Activated B cell treated with CpG ODN at 0.5 μM for 24 hours (primary cell): ENCODE measurements at regions not wholly inside any gene's neighbourhood (a gene's known extent, or its start where the extent isn't known, plus 50 kb on each side); places are given as distances from the start of the nearest gene placed in this dataset.

Source experiments
- ATAC-seq: fragments of 200-7000 bp; cut with Tn5 transposase; one replicate; pipeline ENCODE4 v1.10.0; 2021; ENCODE audit warnings: low read depth, mild to moderate bottlenecking, moderate library complexity
- CTCF ChIA-PET: fragments of 350-600 bp; sonication (Branson Sonifier 250); formaldehyde crosslinking; loops from one replicate; lab custom pipeline; 2021; ENCODE audit warnings: antibody characterized with exemption; lab: Charles Lee
- POLR2A ChIA-PET: fragments of 350-600 bp; sonication (Branson Sonifier 250); formaldehyde crosslinking; loops from one replicate; lab custom pipeline; 2021; ENCODE audit warnings: antibody characterized with exemption; lab: Charles Lee
- DNase-seq: peaks from one replicate; pipeline ENCODE4 v3.0.0; 2022
- H3K27ac Mint-ChIP-seq: one replicate; pipeline ENCODE4 v1.8.0; 2020; ENCODE audit warnings: mixed read lengths
- H3K27me3 Mint-ChIP-seq: one replicate; pipeline ENCODE4 v1.8.0; 2021; ENCODE audit warnings: mixed read lengths
- H3K36me3 Mint-ChIP-seq: one replicate; pipeline ENCODE4 v1.8.0; 2021; ENCODE audit warnings: low read depth, mixed read lengths
- H3K4me1 Mint-ChIP-seq: one replicate; pipeline ENCODE4 v1.8.0; 2021; ENCODE audit warnings: mixed read lengths
- H3K4me3 Mint-ChIP-seq: one replicate; pipeline ENCODE4 v1.8.0; 2020; ENCODE audit warnings: mild to moderate bottlenecking, mixed read lengths
- H3K9me3 Mint-ChIP-seq: one replicate; pipeline ENCODE4 v1.8.0; 2020; ENCODE audit warnings: mixed read lengths
- intact Hi-C: fragments of 100-400 bp; cut with micrococcal nuclease; formaldehyde crosslinking; loops from one replicate; pipeline ENCODE4 v1.15.1; 2024
- TF ChIP-seq, protein P1 (sequence below): fragments of 200-600 bp; IDR thresholded peaks from one replicate; pipeline ENCODE4 v1.8.0; 2022; ENCODE audit warnings: antibody characterized with exemption, mild to moderate bottlenecking

GRCh38 chr13:59178344-59178743 is 985.4 kb downstream of the DIAPH3 start:
- intact Hi-C loops = no loop called here
- no peak for DNase-seq
- H3K4me1 Mint-ChIP-seq = no peaks in the 10 kb centered on the region
- H3K27me3 Mint-ChIP-seq = no peaks in the 10 kb centered on the region
- H3K4me3 Mint-ChIP-seq = no peak overlapping the region
- ATAC-seq = no peak
- POLR2A ChIA-PET = no interaction called here
- H3K36me3 Mint-ChIP-seq = no peaks in the 10 kb centered on the region
- CTCF ChIA-PET = no interaction called here
- no peak overlapping the region for H3K27ac Mint-ChIP-seq
- H3K9me3 Mint-ChIP-seq = peaks cover 2% of the 10 kb centered on the region
- TF ChIP-seq, protein P1, sequence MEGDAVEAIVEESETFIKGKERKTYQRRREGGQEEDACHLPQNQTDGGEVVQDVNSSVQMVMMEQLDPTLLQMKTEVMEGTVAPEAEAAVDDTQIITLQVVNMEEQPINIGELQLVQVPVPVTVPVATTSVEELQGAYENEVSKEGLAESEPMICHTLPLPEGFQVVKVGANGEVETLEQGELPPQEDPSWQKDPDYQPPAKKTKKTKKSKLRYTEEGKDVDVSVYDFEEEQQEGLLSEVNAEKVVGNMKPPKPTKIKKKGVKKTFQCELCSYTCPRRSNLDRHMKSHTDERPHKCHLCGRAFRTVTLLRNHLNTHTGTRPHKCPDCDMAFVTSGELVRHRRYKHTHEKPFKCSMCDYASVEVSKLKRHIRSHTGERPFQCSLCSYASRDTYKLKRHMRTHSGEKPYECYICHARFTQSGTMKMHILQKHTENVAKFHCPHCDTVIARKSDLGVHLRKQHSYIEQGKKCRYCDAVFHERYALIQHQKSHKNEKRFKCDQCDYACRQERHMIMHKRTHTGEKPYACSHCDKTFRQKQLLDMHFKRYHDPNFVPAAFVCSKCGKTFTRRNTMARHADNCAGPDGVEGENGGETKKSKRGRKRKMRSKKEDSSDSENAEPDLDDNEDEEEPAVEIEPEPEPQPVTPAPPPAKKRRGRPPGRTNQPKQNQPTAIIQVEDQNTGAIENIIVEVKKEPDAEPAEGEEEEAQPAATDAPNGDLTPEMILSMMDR = no peak

DNA sequence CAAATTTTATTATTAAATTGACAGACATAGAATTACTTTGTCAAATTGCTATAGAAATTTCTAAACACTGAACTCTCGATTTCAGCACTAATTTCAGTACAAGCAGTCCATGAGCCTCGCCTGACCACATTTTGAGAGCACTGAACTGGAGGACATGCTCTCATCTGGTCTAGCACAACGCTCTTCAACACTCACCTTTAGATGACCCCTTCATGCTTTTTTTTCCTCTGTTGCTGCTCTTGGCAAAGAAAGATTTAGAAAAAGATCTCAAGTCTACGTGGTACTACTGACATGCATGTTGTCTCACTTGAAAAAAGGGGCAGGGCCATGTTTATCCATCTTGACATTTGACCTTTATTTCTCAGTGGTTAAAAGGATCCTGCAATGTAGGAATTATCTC is 981.5 kb downstream of the DIAPH3 start:
- CTCF ChIA-PET = no interaction called here
- ATAC-seq = no peak
- intact Hi-C loops = no loop called here
- TF ChIP-seq, protein P1 = no peak
- DNase-seq = no peak
- no peaks in the 10 kb centered on the region for H3K27me3 Mint-ChIP-seq
- no peak overlapping the region for H3K4me3 Mint-ChIP-seq
- no peaks in the 10 kb centered on the region for H3K4me1 Mint-ChIP-seq
- H3K27ac Mint-ChIP-seq = no peak overlapping the region
- no peaks in the 10 kb centered on the region for H3K9me3 Mint-ChIP-seq
- H3K36me3 Mint-ChIP-seq = no peaks in the 10 kb centered on the region
- POLR2A ChIA-PET = no interaction called here

DNA sequence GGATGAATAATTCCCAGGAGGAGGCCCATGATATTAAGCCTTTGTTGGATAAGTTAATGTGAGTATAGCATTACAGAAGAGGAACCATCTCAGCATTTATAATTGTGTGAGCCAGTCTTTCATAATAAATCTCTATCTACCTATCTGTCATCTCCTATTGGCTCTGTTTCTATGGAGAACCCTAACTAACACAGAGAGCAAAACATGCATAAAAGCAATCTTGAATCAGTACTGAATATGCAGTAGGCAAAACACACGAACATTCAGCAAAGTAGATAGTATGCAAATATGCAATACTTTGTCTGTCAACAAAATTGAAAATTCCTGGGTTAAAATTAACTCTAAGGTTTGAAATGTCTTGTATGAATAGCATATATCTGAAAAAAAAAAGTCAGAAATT is 966.3 kb downstream of the DIAPH3 start:
- TF ChIP-seq, protein P1 = no peak
- DNase-seq (no peak), ATAC-seq (no peak)
- H3K27ac Mint-ChIP-seq = no peak overlapping the region
- ChIA-PET CTCF (no interaction called here), POLR2A (no interaction called here)
- no peaks in the 10 kb centered on the region for H3K9me3 Mint-ChIP-seq
- H3K4me3 Mint-ChIP-seq = no peak overlapping the region
- intact Hi-C loops = no loop called here
- no peaks in the 10 kb centered on the region for H3K36me3 Mint-ChIP-seq
- H3K27me3 Mint-ChIP-seq = no peaks in the 10 kb centered on the region
- H3K4me1 Mint-ChIP-seq = no peaks in the 10 kb centered on the region

DNA sequence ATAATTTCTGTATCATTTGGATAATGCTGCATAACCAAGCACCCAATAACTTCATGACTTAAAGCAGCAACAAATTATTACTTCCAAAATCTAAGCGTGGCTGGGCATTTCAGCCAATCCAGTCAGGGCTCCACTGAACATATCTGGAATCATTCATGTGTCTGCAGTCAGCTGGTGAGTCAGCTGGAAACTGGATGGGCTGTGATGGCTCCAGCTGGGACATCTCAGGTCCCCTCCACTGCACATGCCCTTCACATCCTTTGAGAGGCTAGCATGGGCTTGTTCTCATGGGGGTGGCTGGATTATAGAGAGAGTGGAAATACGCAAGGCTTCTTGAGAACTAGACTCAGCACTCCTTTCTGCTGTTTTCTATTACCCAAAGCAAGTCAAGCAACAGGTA is 961.9 kb downstream of the DIAPH3 start:
- no peaks in the 10 kb centered on the region for H3K9me3 Mint-ChIP-seq
- no peaks in the 10 kb centered on the region for H3K4me1 Mint-ChIP-seq
- ChIA-PET POLR2A (no interaction called here), CTCF (no interaction called here)
- no peaks in the 10 kb centered on the region for H3K36me3 Mint-ChIP-seq
- ATAC-seq (no peak), DNase-seq (no peak)
- no peaks in the 10 kb centered on the region for H3K27me3 Mint-ChIP-seq
- H3K4me3 Mint-ChIP-seq = no peak overlapping the region
- H3K27ac Mint-ChIP-seq = no peak overlapping the region
- TF ChIP-seq, protein P1 = no peak
- intact Hi-C loops = no loop called here

- no peak for DNase-seq
- ChIA-PET CTCF (no interaction called here), POLR2A (no interaction called here)
- intact Hi-C loops = no loop called here
- TF ChIP-seq, protein P1 = no peak
- Mint-ChIP-seq H3K4me1 (no peaks in the 10 kb centered on the region), H3K36me3 (no peaks in the 10 kb centered on the region), H3K9me3 (no peaks in the 10 kb centered on the region), H3K4me3 (no peak overlapping the region), H3K27ac (no peak overlapping the region), H3K27me3 (no peaks in the 10 kb centered on the region)
- ATAC-seq = no peak
These were observed 959.9 kb downstream of the DIAPH3 start for GRCh38 chr13:59203855-59204254.
